GM21737 (cell line): ENCODE measurements at regions not wholly inside any gene's neighbourhood (a gene's known extent, or its start where the extent isn't known, plus 50 kb on each side); places are given as distances from the start of the nearest gene placed in this dataset.
"Not testable (repeated sequence)": the region's sequence is repeated elsewhere in the genome, so short reads cannot be mapped to it uniquely, and the experiment has no call there.

ENCODE experiments used
- ATAC-seq: cut with Tn5 transposase; IDR thresholded peaks from one replicate; pipeline ENCODE4 v1.9.1; 2021; ENCODE audit warnings: mild to moderate bottlenecking, moderate library complexity; ENCODE audit not compliant: unreplicated experiment

DNA sequence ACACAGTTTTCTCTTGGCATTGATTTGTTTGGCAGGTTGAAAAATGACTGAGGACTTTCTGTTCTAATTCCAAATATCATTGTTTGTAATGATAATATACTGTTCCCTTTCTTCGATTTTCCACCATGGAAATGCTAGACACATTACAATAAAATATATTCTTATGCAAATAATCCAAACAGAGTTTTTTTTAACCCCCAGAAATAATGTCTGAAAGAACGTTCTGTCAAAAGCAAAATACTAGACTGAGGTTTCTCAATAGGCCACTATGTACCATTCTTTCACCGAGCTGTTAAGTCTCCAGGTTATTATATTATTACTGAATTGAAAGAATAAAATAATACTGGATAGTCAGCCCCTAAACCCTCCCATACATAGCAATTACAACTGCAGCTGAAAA is 312.5 kb downstream of the ZIC3 start:
- ATAC-seq, result no peak

DNA sequence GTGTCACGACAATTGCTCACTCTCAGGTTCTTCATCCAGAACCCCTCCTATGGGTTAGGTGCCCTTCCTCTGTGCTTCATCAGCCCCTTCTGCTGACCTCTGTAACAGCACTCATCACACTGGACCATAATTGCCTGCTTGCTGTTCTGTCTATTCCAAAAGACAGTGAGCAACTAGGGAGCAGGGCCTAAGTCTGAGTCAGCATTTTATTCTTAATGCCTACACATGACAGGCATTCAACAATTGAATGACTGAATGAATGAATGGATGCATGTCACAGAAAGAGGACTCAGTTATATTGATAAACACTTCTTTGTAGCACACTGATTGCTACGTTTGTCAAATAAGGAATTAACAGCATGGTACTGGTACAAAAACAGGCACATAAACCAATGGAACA is 317.0 kb downstream of the ZIC3 start:
- ATAC-seq, result no peak

DNA sequence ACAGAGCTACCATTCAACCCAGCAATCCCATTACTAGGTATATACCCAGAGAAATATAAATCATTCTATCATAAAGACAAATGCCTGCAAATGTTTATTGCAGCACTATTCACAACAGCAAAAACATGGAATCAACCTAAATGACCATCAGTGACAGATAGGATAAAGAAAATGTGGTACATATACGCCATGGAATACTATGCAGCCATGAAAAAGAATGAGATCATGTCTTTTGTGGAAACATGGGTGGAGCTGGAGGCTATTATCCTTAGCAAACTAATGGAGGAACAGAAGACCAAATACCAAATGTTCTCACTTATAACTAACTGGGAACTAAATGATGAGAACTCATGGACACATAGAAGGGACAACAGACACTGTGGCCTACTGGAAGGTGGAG is 318.9 kb downstream of the ZIC3 start:
- ATAC-seq, result not testable (repeated sequence)

DNA sequence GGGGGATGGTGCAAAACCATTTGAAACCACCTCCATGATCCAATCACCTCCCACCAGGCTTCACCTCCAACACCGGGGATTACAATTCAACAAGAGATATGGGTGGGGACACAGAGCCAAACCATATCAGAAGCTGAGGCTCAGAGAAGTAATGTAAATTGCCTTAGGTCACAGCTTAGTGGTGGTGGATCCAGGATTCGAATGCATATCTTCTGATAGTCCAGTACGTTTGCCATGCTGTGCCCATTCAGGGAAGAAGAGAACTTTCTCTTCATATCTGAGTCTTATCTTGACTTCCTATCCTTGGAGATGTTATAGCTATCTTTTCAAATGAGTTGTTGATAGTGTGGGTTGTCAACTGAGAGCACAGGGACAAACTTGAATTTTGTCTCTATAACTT is 325.5 kb downstream of the ZIC3 start:
- no peak for ATAC-seq

DNA sequence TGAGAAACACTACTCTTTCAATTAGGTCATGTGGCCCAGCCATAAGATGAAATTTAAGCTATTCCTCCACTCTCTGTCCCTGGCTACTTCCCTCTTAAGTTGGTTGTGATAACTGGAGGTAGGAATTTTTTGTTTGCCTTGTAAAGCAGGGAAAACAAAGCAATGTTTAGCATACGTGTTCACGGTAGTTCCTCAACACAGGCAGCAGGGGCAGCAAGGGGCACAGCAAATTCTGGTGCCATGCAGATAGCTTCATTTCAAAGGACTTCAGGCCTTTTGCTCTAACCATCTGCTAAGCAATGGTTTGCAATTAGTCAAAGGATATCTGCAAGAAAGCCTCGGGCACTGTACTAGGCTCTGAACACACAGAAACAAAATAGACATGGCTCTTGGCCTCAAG is 330.2 kb downstream of the ZIC3 start:
- ATAC-seq, result no peak

DNA sequence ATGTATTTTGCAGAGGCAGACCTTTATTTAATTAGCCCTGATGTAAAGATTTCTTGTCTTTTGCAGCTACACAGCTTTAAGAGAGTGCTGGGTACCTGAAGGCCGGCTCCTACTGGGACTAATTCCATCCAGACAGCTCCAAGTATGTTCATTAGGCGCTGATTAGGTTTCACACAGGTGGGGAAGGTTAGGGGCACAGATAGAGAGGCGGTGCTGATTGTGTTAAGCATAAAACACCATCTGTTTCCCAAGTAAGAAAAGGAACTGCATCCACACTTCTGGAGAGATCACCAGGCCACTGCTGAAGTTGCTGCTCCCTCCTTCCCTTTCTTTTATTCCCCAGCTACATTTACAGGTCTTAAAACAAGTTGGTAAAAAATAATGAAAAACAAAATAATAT is 349.5 kb downstream of the ZIC3 start:
- ATAC-seq, result no peak

DNA sequence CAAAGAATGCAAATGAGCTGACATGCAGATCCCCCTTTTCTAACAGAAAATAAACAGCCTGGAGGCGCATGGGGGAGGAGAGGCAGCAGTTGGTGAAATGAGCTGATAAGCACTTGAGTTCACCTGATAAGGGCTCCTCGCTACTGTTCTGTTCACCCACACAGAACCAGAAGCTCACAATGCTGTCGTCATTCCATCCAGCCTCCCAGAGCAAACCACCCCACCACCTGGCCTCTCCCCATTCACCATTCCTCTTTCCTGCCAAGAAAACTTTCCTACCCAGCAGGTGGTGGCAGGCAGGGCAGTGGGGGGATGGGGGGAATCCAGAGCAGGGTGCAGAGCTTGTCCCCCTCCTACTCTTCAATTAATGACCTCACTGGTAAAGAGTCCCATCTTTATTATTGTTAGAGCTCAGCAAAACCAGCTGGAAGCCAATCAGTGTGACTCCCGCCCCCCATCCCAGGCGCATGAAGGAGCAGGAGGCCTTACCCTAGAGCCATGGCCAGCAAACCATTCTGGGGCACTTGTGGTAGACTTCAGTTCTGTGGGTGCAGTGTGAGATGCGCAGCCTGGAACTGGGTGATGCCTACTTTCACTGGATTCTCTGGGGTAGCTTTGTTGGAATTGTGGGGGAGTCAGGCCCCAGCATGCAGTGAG is 350.3 kb downstream of the ZIC3 start:
- ATAC-seq, result no peak

DNA sequence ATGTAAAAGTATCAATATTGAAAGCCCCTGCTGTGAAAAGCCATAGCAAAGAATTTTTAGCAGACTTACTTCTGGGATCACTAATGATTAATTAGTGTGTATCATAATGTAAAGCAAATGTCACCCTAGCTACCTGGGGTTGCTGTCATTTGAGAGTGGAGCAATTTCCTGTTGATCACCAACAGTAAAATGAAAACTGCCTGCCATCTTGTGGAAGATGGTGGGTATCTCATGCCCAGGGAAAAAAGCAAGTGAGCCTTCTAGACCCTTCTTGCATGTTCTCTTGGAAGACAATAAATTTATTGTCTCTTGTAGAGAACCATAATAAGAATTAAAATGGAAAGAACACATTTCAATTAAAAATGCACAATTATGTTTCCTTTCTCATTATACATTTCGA is 360.2 kb downstream of the ZIC3 start:
- no peak for ATAC-seq

DNA sequence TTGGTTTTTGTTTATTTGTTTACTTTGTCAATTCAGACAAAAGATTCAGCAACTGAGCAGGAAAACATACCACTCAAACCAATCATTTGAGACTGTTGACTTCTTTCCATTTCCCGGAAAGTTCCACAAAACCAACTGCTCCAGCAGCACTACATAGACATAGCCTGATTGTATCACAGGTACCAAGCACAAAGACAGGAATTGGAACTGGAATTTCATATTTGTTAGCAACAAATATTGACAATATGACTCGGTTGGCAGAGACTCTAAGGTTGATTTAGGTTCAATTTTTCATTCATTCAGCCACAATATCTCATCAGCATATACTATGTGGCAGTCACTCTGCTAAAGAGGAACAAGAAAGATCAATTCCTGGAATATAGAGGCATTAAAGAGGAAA is 364.0 kb downstream of the ZIC3 start:
- ATAC-seq, result no peak

DNA sequence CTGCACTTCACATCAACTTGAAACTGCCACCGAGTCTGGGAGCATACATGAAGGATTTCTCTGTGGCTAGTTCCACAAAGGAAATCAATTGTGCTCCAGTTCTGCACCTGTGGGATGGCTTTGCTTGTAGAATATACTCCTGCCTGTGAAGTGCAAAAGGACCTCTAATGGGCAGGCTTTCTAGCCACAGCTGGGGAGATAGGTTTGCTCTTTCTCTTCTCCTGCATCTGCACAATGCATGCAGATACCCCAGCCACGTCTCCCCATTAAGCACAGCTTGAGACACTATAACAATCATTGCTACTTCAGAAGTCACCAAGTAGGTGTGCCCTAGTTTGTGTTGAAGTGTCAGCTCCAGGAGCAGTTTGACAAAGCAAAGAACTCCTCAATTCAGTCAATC is 364.6 kb downstream of the ZIC3 start:
- ATAC-seq, result no peak

DNA sequence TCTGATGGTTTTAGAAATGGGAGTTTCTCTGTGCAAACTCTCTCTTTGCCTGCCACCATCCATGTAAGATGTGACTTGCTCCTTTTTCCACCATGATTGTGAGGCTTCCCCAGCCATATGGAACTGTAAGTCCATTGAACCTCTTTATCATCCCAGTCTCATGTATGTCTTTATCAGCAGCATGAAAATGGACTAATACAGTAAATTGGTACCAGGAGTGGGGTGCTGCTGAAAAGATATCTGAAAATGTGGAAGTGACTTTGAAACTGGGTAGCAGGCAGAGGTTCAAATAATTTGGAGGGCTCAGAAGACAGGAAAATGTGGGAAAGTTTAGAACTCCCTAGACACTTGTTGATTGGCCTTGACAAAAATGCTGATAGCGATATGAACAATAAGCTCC is 368.3 kb downstream of the ZIC3 start:
- ATAC-seq, result not testable (repeated sequence)

DNA sequence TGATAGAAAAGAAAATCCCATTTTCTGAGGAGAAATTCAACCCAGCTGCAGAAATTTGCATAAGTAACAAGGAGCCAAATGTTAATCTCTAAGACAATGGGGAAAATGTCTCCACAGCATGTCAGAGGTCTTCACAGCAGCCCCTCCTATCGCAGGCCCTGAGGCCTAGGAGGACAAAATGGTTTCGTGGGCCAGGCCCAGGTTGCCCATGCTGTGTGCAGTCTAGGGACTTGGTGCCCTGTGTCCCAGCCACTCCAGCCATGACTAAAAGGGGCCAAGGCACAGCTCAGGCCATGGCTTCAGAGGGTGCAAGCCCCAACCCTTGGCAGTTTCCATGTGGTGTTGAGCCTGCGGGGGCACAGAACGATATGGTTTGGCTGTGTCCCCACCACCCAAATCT is 369.0 kb downstream of the ZIC3 start:
- not testable (repeated sequence) for ATAC-seq

DNA sequence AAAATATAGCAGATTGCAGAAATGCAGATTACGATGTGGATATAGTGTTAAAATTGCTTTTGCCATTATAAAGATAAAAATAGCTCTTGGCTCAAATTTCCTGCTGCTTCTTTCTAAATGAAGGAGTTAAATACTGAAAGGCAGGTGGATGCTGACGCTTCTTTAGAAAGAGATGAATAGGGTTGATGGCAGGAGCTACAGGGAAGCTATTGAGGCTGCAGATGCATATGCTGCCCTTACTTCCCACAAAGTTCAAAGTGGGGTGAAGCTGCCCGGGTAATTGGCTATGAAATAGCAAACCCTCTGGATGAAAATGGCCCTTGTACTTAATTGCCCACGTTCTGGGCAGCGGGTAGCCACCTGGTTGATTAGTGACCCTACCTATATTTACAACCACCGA is 379.5 kb downstream of the ZIC3 start:
- ATAC-seq, result no peak

DNA sequence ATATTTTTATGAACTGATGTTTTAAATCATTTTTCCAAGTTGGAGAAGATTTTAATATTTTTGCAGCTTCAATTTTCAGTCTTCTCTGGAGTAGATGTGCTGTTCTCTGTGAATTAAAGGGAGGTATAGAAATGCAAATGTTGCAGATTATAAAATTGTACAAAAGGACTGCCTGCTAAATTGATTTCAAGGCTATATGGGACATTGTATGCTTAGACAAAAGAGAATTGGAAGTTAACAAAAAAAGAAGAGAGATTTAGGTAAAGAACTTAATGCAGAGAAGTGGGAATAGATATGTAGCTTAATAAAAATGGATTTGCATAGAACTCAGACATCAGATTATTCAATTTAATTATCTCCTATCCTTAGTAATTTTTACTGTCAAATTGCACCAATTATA is 403.3 kb downstream of the ZIC3 start:
- no peak for ATAC-seq

DNA sequence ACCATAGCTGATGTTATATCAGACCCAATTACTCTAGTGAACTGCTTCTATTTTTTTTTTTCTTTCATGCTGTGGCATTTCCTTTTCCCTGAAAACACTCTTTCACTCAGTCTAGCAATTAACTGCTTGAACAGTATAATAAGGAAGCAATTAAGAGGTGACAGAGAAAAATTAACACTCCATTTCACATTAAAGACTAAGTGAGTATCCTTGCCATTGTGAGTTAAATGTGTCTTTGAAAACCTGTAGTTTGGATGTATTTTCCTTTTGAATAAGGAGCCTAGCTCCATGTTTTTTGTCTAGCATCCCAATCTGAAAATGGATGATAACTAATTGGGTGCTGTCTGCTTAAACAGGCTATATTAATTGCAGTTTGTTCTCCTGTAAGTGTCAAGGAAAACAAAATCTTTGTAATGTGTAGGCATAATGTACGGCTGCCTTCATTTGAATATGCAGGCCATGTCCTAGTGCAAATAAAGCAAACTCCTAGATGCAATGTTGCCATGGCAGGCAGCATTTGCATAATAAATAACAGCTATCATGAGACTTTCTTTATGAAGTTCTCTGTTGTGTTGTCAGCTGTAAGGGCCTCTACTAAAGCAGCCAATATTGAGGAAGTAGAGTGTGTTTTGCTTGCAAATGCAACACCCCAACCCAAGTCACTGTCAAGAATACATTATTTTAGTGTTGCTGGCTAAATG is 416.7 kb downstream of the ZIC3 start:
- ATAC-seq, result no peak

DNA sequence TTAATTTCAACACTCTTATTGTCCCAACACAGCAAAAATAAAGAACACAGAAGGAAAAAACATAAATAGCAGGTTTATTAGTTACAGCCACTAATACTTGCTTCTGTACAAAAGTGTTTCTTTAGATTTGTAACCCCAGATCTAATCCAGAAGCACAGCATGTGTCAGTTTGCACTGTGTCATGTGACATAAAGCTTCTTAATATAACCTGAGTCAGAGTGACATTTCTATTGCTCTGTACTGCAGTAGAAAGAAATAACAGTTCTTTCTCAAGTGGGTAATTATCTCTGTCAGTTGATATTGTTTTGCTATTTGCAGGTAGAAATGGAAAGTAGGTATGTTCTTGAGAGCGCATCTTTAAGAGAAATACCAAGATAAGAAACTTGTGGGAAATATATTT is 422.5 kb downstream of the ZIC3 start:
- no peak for ATAC-seq

DNA sequence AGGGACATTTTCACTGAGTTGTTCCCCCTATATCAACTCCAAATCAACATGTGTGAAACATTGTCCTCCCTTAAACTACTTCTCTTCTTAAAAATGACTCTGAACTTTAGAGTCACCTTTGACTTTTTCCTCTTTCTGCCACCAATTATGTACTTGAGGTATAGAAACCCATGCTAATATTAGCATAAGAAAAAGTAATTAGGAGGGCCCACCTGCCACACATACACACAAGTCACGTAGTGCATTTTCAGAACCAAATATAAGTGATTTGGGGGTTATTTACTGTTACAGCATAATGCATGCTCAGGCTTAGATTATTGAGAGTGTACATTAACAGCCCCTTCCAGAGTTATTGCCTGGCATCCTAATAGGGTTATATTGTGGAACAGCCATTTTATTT is 432.7 kb downstream of the ZIC3 start:
- no peak for ATAC-seq

DNA sequence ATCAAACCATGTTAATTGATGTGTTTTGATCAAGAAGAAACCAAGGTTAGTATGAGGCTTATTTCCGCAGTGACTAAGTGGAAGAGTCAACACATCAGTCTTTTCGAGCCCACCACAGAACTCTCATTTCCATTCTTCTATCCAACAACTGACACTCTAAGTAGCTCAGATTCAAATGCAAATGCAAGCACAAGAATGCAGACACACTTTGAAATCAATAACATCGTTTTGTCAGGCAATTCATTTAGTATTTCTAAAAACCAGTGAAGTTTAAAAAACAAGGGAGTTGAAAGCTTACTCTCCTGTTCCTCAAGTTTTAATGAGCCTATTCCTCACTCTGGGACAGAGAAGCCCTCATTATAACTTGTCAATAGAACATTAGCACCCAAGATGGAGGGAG is 433.1 kb downstream of the ZIC3 start:
- no peak for ATAC-seq

DNA sequence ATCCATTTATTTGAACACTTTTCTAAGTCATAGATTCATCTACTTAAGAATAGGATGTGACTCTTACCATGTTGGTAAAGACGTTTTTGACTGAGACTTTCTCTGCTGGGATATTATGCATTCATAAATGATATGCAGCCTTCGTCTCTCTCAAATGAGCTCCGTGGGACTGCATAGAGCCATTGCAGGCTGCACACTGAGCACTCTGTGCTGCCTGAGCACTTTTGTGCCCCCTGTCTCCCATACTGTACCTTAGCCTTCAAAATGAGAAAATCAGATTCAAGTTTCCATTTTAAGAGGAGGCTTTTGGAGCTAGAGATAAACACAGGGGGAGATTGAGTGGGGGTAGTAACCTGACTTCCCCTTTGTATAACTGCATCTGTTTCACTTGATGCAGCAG is 433.6 kb downstream of the ZIC3 start:
- ATAC-seq, result no peak

DNA sequence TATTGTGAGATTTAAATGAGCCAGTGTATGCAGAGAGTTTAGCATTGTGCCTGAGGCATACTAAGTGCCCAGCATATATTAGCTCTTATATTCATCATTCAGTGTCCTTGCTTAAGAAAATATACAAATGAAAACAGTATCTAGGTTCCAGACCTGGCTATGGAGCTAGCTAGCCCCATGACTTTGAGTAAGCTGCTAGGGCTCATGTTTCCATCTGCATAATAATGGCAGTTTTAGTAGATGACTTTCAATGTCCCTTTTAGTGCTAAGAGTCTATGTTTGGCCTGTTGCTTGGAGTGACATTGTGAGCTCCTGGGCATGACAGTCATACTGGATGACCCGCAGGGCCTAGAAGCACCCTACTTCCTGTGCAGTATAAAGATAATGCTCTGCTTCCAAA is 435.3 kb downstream of the ZIC3 start:
- ATAC-seq, result no peak

DNA sequence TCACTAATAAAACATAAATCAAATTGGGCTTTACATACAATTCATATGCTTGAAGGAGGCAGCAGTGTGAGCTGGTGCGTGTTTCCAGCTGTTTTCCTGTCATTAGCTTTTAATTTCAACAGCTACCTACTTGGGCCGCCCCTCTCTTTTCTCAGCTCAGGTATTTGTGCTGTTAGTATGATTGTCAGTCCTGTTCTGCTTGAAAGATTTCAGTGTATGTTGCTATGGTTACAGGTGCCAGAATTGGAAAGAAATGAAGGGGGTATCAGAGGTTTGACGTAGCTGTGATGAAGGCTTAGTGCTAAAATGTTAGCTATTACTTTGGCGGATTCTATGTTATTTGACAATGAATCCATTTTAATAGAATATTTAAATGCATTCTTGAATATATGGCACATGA is 440.3 kb downstream of the ZIC3 start:
- no peak for ATAC-seq

DNA sequence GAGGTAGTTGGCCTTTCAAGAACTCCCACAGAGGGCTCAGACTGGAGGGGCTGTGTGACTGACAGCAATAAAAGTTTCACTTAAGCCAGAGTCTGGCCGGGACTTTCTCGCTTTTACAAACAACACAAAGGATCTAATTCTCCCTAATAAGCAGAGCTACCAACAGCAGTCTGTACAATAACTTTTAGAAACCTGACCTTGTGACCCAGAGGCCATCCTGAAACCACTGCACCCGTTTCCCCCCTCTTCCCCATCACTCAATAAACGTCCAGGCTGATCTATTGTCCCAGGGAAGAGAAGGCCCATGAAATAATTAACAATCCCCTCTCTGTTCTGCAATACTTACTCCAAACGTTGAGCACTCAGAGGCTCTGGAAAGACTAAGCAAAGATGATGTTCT is 442.4 kb downstream of the ZIC3 start:
- ATAC-seq, result no peak

DNA sequence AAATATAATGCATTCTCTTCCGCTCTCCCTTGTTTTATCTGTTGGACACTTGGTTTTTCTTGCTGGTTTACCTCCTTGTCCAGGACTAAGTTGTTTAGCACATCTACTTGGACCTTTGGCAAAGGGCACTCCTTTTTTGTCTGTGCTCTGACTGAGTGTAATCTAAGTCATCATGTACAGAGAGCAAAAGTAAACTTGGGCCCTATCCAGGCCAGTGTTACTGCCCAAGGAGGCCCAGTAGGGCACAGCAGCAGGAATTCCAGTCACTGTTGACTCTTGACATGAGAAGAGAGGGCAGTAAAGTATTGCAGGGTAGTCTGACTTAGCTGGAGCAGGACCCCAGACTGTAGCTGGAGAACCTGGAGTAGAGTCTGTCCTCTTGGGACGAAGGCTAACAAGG is 445.5 kb downstream of the ZIC3 start:
- no peak for ATAC-seq
